ENCODE measurements at regions not wholly inside any gene's neighbourhood (a gene's known extent, or its start where the extent isn't known, plus 50 kb on each side); places are given as distances from the start of the nearest gene placed in this dataset.

- no peak for TF ChIP-seq CTCF (conservative IDR thresholded peaks at IDR 0.05)
- TF ChIP-seq ZFX (IDR thresholded peaks at IDR 0.05): no peak
Measured at GRCh38 chr15:31158858-31159569, 57.5 kb upstream of the TRPM1 start.

All from C4-2B (cell line).